IMR-90 (cell line): ENCODE measurements at regions not wholly inside any gene's neighbourhood (a gene's known extent, or its start where the extent isn't known, plus 50 kb on each side); places are given as distances from the start of the nearest gene placed in this dataset.

Experiments
- ATAC-seq: fragments of 200-7000 bp; cut with Tn5 transposase; 2 replicates; pipeline ENCODE4 v1.9.1; 2020; ENCODE audit warnings: low read depth, mild to moderate bottlenecking, moderate library complexity
- BruUV-seq: library from RNA; stranded (reverse); fragments of 400-500 nt; replicated peaks from 2 replicates; lab custom pipeline; 2021; lab: Mats Ljungman, UMichigan
- CTCF ChIA-PET: fragments of 300-600 bp; formaldehyde crosslinking; extraction: SDS; loops from one replicate; lab custom pipeline; 2021; ENCODE audit warnings: antibody characterized with exemption; lab: Yijun Ruan, JAX
- POLR2A ChIA-PET: fragments of 300-600 bp; sonication (Branson Sonifier 250); formaldehyde crosslinking; loops from one replicate; lab custom pipeline; 2022; ENCODE audit warnings: antibody characterized with exemption; ENCODE audit not compliant: unreplicated experiment; lab: Charles Lee
- DNase-seq: peaks from one replicate; pipeline ENCODE4 v3.0.0; 2013
- H2AFZ ChIP-seq: replicated peaks from 2 replicates; pipeline ENCODE3; 2013; ENCODE audit warnings: low read length, mild to moderate bottlenecking; ENCODE audit not compliant: poor library complexity
- H2AK5ac ChIP-seq: 2 replicates; pipeline ENCODE4 v1.6.1; 2013; ENCODE audit warnings: low read depth, low read length, inconsistent platforms
- H2AK9ac ChIP-seq: replicated peaks from 2 replicates; pipeline ENCODE3; 2013; ENCODE audit warnings: mild to moderate bottlenecking, low read depth, low read length, moderate library complexity; ENCODE audit not compliant: poor library complexity
- H2BK120ac ChIP-seq: 2 replicates; pipeline ENCODE4 v1.6.1; 2013; ENCODE audit warnings: low read depth, low read length, inconsistent platforms
- H2BK15ac ChIP-seq: 3 replicates; pipeline ENCODE4 v1.6.1; 2013; ENCODE audit warnings: low read depth, low read length, inconsistent platforms
- H2BK20ac ChIP-seq: 2 replicates; pipeline ENCODE4 v1.6.1; 2013; ENCODE audit warnings: low read depth, mild to moderate bottlenecking, inconsistent platforms, low read length, moderate library complexity
- H2BK5ac ChIP-seq: 2 replicates; pipeline ENCODE4 v1.6.1; 2013; ENCODE audit warnings: mild to moderate bottlenecking, low read depth, low read length, inconsistent platforms; ENCODE audit not compliant: poor library complexity, severe bottlenecking
- H3K14ac ChIP-seq: replicated peaks from 2 replicates; pipeline ENCODE4 v1.6.1; 2013; ENCODE audit warnings: low read depth, low read length, inconsistent platforms
- H3K18ac ChIP-seq: 2 replicates; pipeline ENCODE4 v1.6.1; 2013; ENCODE audit warnings: low read depth, low read length, control low read depth
- H3K23ac ChIP-seq: 2 replicates; pipeline ENCODE4 v1.6.1; 2013; ENCODE audit warnings: low read depth, low read length, inconsistent platforms
- H3K27ac ChIP-seq: 2 replicates; pipeline ENCODE4 v1.5.1; 2013; ENCODE audit warnings: mild to moderate bottlenecking, control low read depth, low read length; ENCODE audit not compliant: insufficient read depth
- H3K27me3 ChIP-seq: 2 replicates; pipeline ENCODE4 v1.6.1; 2013; ENCODE audit warnings: low read length; ENCODE audit not compliant: control insufficient read depth, insufficient read depth
- H3K36me3 ChIP-seq: 2 replicates; pipeline ENCODE4 v1.6.1; 2013; ENCODE audit warnings: low read length, mixed read lengths; ENCODE audit not compliant: control insufficient read depth, insufficient read depth
- H3K4ac ChIP-seq: 2 replicates; pipeline ENCODE4 v1.6.1; 2013; ENCODE audit warnings: low read depth, low read length, inconsistent platforms
- H3K4me1 ChIP-seq: 2 replicates; pipeline ENCODE4 v1.6.1; 2013; ENCODE audit warnings: low read length, mixed read lengths; ENCODE audit not compliant: control insufficient read depth, insufficient read depth
- H3K4me2 ChIP-seq: 2 replicates; pipeline ENCODE4 v1.6.1; 2013; ENCODE audit warnings: low read depth, mild to moderate bottlenecking, control low read depth, low read length, moderate library complexity
- H3K4me3 ChIP-seq: 2 replicates; pipeline ENCODE4 v1.5.1; 2013; ENCODE audit warnings: low read depth, mild to moderate bottlenecking, control low read depth, low read length, moderate library complexity; ENCODE audit not compliant: insufficient read depth
- H3K56ac ChIP-seq: 2 replicates; pipeline ENCODE4 v1.6.1; 2013; ENCODE audit warnings: low read length, inconsistent platforms; ENCODE audit not compliant: insufficient read depth; ENCODE audit errors: extremely low read depth
- H3K79me1 ChIP-seq, 2 experiments: 2 replicates each; pipeline ENCODE4 v1.6.1; 2013; ENCODE audit warnings: low read length in 2 of 2, inconsistent platforms in 1 of 2, low read depth in 1 of 2
- H3K9ac ChIP-seq: 2 replicates; pipeline ENCODE4 v1.6.1; 2013; ENCODE audit warnings: low read depth, low read length, control low read depth
- H3K9me1 ChIP-seq: 2 replicates; pipeline ENCODE4 v1.6.1; 2013; ENCODE audit warnings: low read length, inconsistent platforms; ENCODE audit not compliant: insufficient read depth
- H3K9me3 ChIP-seq: 2 replicates; pipeline ENCODE4 v1.6.1; 2013; ENCODE audit warnings: low read length; ENCODE audit not compliant: control insufficient read depth, insufficient read depth
- H4K20me1 ChIP-seq: 2 replicates; pipeline ENCODE4 v1.6.1; 2013; ENCODE audit warnings: low read length, inconsistent platforms; ENCODE audit not compliant: insufficient read depth
- H4K5ac ChIP-seq: 2 replicates; pipeline ENCODE4 v1.6.1; 2013; ENCODE audit warnings: mild to moderate bottlenecking, low read depth, low read length, control low read depth
- H4K8ac ChIP-seq, 2 experiments: 2 replicates each; pipeline ENCODE4 v1.6.1; 2013; ENCODE audit warnings: low read depth in 2 of 2, low read length in 2 of 2, control low read depth in 1 of 2, inconsistent platforms in 1 of 2
- H4K91ac ChIP-seq: 2 replicates; pipeline ENCODE4 v1.6.1; 2013; ENCODE audit warnings: low read depth, low read length, inconsistent platforms; ENCODE audit not compliant: insufficient read depth
- CEBPB ChIP-seq: IDR thresholded peaks from 2 replicates; pipeline ENCODE4 v1.6.1; 2012; ENCODE audit warnings: low read depth, low read length, improper control_type of control experiment
- CTCF ChIP-seq: conservative IDR thresholded peaks from 2 replicates; pipeline ENCODE4 v1.5.1; 2012; ENCODE audit warnings: mild to moderate bottlenecking, low read depth, low read length, improper control_type of control experiment
- ELK1 ChIP-seq: fragments of 150-350 bp; IDR thresholded peaks from 2 replicates; pipeline ENCODE4 v1.6.1; 2016; ENCODE audit warnings: low read depth, mild to moderate bottlenecking, low read length, moderate library complexity, borderline replicate concordance
- FOS ChIP-seq: fragments of 150-350 bp; IDR thresholded peaks from 2 replicates; pipeline ENCODE4 v1.6.1; 2016; ENCODE audit warnings: low read depth, low read length
- MAFK ChIP-seq: IDR thresholded peaks from 2 replicates; pipeline ENCODE4 v1.6.1; 2012; ENCODE audit warnings: low read depth, low read length, improper control_type of control experiment
- MAZ ChIP-seq: IDR thresholded peaks from 2 replicates; pipeline ENCODE4 v1.6.1; 2012; ENCODE audit warnings: low read depth, mild to moderate bottlenecking, low read length, improper control_type of control experiment, moderate library complexity, borderline replicate concordance
- MXI1 ChIP-seq: IDR thresholded peaks from 2 replicates; pipeline ENCODE4 v1.6.1; 2012; ENCODE audit warnings: low read depth, mild to moderate bottlenecking, low read length, moderate library complexity, borderline replicate concordance
- POLR2A ChIP-seq: IDR thresholded peaks from 2 replicates; pipeline ENCODE4 v1.6.1; 2012; ENCODE audit warnings: mild to moderate bottlenecking, low read depth, low read length
- RAD21 ChIP-seq: IDR thresholded peaks from 2 replicates; pipeline ENCODE4 v1.6.1; 2012; ENCODE audit warnings: low read length, improper control_type of control experiment
- RCOR1 ChIP-seq: IDR thresholded peaks from 2 replicates; pipeline ENCODE4 v1.6.1; 2012; ENCODE audit warnings: mild to moderate bottlenecking, low read length, improper control_type of control experiment; ENCODE audit not compliant: insufficient replicate concordance
- RFX5 ChIP-seq: IDR thresholded peaks from 2 replicates; pipeline ENCODE4 v1.8.0; 2012; ENCODE audit warnings: low read depth, mild to moderate bottlenecking, low read length, moderate library complexity
- SMC3 ChIP-seq: fragments of 150-350 bp; IDR thresholded peaks from 2 replicates; pipeline ENCODE4 v1.6.1; 2016; ENCODE audit warnings: low read depth, mild to moderate bottlenecking, antibody characterized with exemption, low read length, moderate library complexity
- USF2 ChIP-seq: fragments of 150-350 bp; IDR thresholded peaks from 2 replicates; pipeline ENCODE4 v1.6.1; 2017; ENCODE audit warnings: mild to moderate bottlenecking, antibody characterized with exemption, low read length, low read depth
- WGBS, 2 experiments: methylation state at CpG; one replicate each; pipeline versions ENCODE4 v1.1.5 to v1.1.7; 2013; ENCODE audit warnings: missing lambda C conversion rate in 2 of 2; ENCODE audit not compliant: insufficient read length in 1 of 2; ENCODE audit errors: extremely low coverage in 2 of 2; 5-methylcytosine and 5-hydroxymethylcytosine counted together
- dilution Hi-C: fragments of 300-500 bp; cut with HindIII; formaldehyde crosslinking; loops from one replicate; pipeline ENCODE4 v1.14.3; 2018; ENCODE audit warnings: low sequenced_read_pairs; ENCODE audit not compliant: unreplicated experiment
- in situ Hi-C: fragments of 300-500 bp; cut with MboI; formaldehyde crosslinking; loops from 3 replicates; pipeline ENCODE4 v1.14.3; 2019; ENCODE audit warnings: low sequenced_read_pairs, inconsistent platforms, mixed read lengths
- intact Hi-C: fragments of 100-400 bp; cut with micrococcal nuclease; formaldehyde crosslinking; loops from 2 replicates; pipeline ENCODE4 v1.10.0; 2022

GRCh38 chr21:17146426-17146825, 366.4 kb upstream of the CXADR start:
- ChIA-PET CTCF (no interaction called here), POLR2A (no interaction called here)
- ATAC-seq (no peak), DNase-seq (no peak)
- no peak overlapping the region for H3K23ac ChIP-seq
- H3K18ac ChIP-seq: no peak overlapping the region
- H2AFZ ChIP-seq: no peak overlapping the region
- no peaks in the 10 kb centered on the region for H3K4me1 ChIP-seq
- intact Hi-C loops (loop anchor here (2.0 kb wide), 1 partner anchor 24 kb away; no protein-coding TSS in a partner anchor), dilution Hi-C loops (no loop called here), in situ Hi-C loops (no loop called here)
- H2BK20ac ChIP-seq: no peak overlapping the region
- H3K56ac ChIP-seq: no peak overlapping the region
- 67% methylated on average over 2 of the region's 5 CpGs; no CpG with 5 or more reads in 1 of the 2 experiments for WGBS, 2 experiments
- no peak overlapping the region for H2BK5ac ChIP-seq
- no TSS peak for BruUV-seq
- H2AK5ac ChIP-seq: no peak overlapping the region
- no peak overlapping the region for H3K4me2 ChIP-seq
- H3K27ac ChIP-seq: no peak overlapping the region
- no peak overlapping the region for H3K4ac ChIP-seq
- no peaks in the 10 kb centered on the region for H3K36me3 ChIP-seq
- H3K9me1 ChIP-seq: no peaks in the 10 kb centered on the region
- H4K91ac ChIP-seq: no peak overlapping the region
- H2BK15ac ChIP-seq: no peak overlapping the region
- H4K8ac ChIP-seq: no peak overlapping the region
- TF ChIP-seq RAD21 (no peak), CTCF (no peak), ELK1 (no peak), POLR2A (no peak), RCOR1 (no peak), MXI1 (no peak), MAZ (no peak), RFX5 (no peak), MAFK (no peak), USF2 (no peak), CEBPB (no peak), SMC3 (no peak), FOS (no peak)
- no peak overlapping the region for H3K4me3 ChIP-seq
- no peaks in the 10 kb centered on the region for H4K20me1 ChIP-seq
- no peak overlapping the region for H3K9ac ChIP-seq
- no peak overlapping the region for H4K5ac ChIP-seq
- no peaks in the 10 kb centered on the region for H3K79me1 ChIP-seq
- no peak overlapping the region for H3K14ac ChIP-seq
- H2AK9ac ChIP-seq: no peak overlapping the region
- no peaks in the 10 kb centered on the region for H3K27me3 ChIP-seq
- H3K9me3 ChIP-seq: no peaks in the 10 kb centered on the region
- H2BK120ac ChIP-seq: no peak overlapping the region
